ENCODE measurements at regions not wholly inside any gene's neighbourhood (a gene's known extent, or its start where the extent isn't known, plus 50 kb on each side); places are given as distances from the start of the nearest gene placed in this dataset.
"Not testable (repeated sequence)": the region's sequence is repeated elsewhere in the genome, so short reads cannot be mapped to it uniquely, and the experiment has no call there.

DNA sequence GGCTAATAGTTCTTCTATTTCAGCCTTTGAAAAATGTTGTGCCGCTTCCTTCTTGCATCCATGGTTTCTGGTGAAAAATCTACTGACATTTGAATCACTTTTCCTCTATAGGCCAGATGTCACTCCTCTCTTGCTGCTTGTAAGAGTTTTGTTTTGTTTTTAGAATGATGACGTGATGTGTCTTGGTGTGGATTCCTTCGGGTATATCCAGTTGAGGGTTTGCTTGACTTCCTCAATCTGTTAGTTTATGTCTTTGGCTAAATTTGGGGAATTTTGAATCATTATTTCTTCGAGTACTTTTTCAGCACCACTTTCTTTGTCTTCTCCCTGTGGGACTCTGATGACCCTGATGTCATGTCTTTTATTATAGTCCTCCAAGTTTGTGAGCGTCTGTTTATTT, 175.5 kb downstream of the MYLK4 start:
- no peak overlapping the region for H3K4me3 ChIP-seq (ENCODE audit: low read depth, low read length)
- TF ChIP-seq, protein P1, sequence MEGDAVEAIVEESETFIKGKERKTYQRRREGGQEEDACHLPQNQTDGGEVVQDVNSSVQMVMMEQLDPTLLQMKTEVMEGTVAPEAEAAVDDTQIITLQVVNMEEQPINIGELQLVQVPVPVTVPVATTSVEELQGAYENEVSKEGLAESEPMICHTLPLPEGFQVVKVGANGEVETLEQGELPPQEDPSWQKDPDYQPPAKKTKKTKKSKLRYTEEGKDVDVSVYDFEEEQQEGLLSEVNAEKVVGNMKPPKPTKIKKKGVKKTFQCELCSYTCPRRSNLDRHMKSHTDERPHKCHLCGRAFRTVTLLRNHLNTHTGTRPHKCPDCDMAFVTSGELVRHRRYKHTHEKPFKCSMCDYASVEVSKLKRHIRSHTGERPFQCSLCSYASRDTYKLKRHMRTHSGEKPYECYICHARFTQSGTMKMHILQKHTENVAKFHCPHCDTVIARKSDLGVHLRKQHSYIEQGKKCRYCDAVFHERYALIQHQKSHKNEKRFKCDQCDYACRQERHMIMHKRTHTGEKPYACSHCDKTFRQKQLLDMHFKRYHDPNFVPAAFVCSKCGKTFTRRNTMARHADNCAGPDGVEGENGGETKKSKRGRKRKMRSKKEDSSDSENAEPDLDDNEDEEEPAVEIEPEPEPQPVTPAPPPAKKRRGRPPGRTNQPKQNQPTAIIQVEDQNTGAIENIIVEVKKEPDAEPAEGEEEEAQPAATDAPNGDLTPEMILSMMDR (IDR thresholded peaks at IDR 0.05; ENCODE audit: low read depth, low read length) = no peak
- TF ChIP-seq, protein P2, sequence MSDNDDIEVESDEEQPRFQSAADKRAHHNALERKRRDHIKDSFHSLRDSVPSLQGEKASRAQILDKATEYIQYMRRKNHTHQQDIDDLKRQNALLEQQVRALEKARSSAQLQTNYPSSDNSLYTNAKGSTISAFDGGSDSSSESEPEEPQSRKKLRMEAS (IDR thresholded peaks at IDR 0.05; ENCODE audit: low read depth, low read length) = no peak
- no peak for DNase-seq (ENCODE audit: low read depth)

DNA sequence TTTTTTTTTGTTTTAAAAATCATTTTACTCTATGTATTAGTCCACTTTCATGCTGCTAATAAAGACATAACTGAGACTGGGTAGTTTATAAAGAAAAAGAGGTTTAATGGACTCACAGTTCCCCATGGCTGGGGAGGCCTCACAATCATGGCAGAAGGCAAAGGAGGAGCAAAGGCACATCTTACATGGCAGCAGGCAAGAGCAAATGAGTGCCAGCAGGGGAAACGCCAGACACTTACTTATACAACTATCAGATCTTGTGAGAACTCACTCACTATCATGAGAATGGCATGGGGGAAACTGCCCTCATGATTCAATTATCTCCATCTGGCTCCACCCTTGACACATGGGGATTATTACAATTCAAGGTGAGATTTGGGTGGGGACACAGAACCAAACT, 181.3 kb downstream of the MYLK4 start:
- not testable (repeated sequence) for H3K4me3 ChIP-seq (ENCODE audit: low read depth, low read length); DNase-seq (ENCODE audit: low read depth)

DNA sequence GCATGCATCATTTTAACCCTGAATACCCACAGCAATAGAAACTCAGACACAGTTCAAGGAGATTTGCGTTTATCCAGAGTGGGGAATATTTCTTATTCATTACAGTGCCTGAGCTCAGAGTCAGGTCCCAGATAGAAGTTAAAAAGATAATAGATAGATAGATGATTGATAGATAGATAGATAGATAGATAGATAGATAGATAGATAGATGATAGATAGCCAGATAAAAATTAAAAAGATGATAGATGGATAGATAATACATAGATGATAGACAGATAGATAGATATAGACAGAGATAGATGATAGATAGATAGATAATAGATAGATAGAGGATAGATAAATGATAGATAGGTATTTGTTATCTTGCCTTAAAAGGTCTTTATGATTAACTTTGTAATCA, 184.7 kb downstream of the MYLK4 start:
- TF ChIP-seq MYC (IDR thresholded peaks at IDR 0.05; ENCODE audit: low read depth, low read length) = no peak
- DNase-seq (ENCODE audit: low read depth) = no peak
- H3K4me3 ChIP-seq (ENCODE audit: low read depth, low read length) = no peak overlapping the region

DNA sequence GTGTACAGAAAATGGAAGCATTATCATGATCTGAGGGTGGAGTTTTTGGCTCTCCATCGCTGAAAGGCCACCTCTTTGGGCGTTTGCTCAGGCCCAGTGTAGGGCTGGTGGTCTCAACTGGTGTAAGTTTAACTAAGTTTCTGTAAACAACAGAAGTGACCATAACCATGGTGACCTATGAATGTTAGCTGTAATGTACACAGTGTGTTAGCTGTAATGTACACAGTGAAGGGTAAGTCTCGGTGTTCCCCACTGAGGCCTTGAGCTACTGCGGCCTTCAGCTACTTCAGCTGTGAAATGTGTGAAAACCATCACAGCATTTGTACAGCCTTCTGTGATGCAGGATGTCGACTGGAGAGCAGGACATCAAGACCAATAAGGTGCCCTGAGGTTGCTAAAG, 185.2 kb downstream of the MYLK4 start:
- DNase-seq (ENCODE audit: low read depth) = no peak
- TF ChIP-seq MYC (IDR thresholded peaks at IDR 0.05; ENCODE audit: low read depth, low read length) = no peak
- no peak for TF ChIP-seq POLR2A (IDR thresholded peaks at IDR 0.05; ENCODE audit: extremely low read depth, insufficient read length)
- TF ChIP-seq, protein P1 (IDR thresholded peaks at IDR 0.05; ENCODE audit: low read depth, low read length) = no peak
- TF ChIP-seq, protein P2 (IDR thresholded peaks at IDR 0.05; ENCODE audit: low read depth, low read length) = no peak
- no peak overlapping the region for H3K4me3 ChIP-seq (ENCODE audit: low read depth, low read length)

DNA sequence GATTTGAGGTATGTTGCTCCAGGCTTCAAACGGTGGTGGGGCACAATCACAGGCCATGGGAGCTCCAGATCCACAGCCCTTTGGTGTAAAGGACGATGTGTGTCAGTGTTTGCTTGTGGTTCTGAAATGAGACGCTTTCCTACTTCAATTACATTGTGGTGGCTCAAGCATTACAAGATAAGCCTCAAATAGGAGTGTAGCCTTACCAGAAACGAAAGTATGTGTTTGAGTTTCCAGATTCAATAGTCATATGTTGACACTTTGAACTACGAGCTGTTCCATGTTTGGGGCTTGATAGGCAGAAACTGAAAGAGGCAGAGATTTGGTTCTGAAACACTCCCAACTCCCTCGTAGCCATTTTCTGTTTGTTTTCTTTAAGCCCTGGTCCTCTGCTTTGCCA, 187.1 kb downstream of the MYLK4 start:
- no peak overlapping the region for H3K4me3 ChIP-seq (ENCODE audit: low read depth, low read length)
- no peak for DNase-seq (ENCODE audit: low read depth)
- TF ChIP-seq, protein P1 (IDR thresholded peaks at IDR 0.05; ENCODE audit: low read depth, low read length) = no peak
- TF ChIP-seq, protein P2 (IDR thresholded peaks at IDR 0.05; ENCODE audit: low read depth, low read length) = no peak
- TF ChIP-seq MYC (IDR thresholded peaks at IDR 0.05; ENCODE audit: low read depth, low read length) (no peak), POLR2A (IDR thresholded peaks at IDR 0.05; ENCODE audit: extremely low read depth, insufficient read length) (no peak)

DNA sequence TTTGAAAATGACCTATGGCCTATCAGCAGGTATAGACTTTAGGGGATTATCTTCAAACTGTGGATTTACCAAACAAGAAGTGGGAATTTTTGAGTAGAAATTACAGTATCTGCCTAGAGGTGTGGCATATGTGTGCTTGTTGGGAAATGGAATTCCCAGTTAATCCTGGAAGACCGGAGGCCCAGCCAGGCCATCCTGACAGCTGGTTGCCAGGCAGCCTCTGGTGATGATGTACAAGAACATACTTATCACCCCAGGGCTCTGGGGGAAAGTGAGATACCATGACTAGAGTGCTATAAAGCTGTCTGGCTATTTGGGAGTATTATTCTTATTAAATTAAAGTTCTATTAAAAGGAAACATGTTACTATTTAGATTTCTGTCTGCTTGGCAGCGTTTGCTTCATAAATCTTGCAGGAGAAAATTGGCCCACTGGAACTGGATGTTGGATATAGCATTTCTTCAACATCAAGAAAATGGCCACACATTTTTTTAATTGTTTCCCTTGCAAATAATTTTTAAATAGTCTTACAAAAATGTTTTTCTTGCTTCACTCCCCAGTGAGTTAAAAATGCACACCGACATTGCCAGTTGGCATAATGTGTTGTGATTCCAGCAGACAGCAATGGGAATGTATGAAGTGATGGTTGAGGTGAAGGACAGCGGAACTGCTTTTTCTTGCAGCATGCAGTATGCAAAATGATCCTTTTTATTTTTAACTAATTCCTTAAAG, 187.8 kb downstream of the MYLK4 start:
- no peak for DNase-seq (ENCODE audit: low read depth)
- TF ChIP-seq POLR2A (IDR thresholded peaks at IDR 0.05; ENCODE audit: extremely low read depth, insufficient read length) (no peak), MYC (IDR thresholded peaks at IDR 0.05; ENCODE audit: low read depth, low read length) (no peak)
- TF ChIP-seq, protein P1 (IDR thresholded peaks at IDR 0.05; ENCODE audit: low read depth, low read length) = no peak
- TF ChIP-seq, protein P2 (IDR thresholded peaks at IDR 0.05; ENCODE audit: low read depth, low read length) = no peak
- no peak overlapping the region for H3K4me3 ChIP-seq (ENCODE audit: low read depth, low read length)

All from NB4 (cell line).